MM.1S (cell line): ENCODE measurements at regions not wholly inside any gene's neighbourhood (a gene's known extent, or its start where the extent isn't known, plus 50 kb on each side); places are given as distances from the start of the nearest gene placed in this dataset.

Experiments
- CTCF ChIP-seq: fragments of 300-600 bp; sonication (generic); IDR thresholded peaks from 2 replicates; pipeline ENCODE4 v1.5.1; 2016; ENCODE audit warnings: antibody characterized with exemption, low read length, mixed read lengths
- EZH2 ChIP-seq: fragments of 300-600 bp; sonication (generic); optimal IDR thresholded peaks from 2 replicates; pipeline ENCODE3; 2017; ENCODE audit warnings: low read depth, mild to moderate bottlenecking, antibody characterized with exemption, low read length, mixed read lengths
- EZH2phosphoT487 ChIP-seq: fragments of 300-600 bp; sonication (generic); IDR thresholded peaks from 2 replicates; pipeline ENCODE4 v1.6.1; 2018; ENCODE audit warnings: antibody characterized with exemption, low read length

GRCh38 chr4:59369229-59369628, 1830.9 kb upstream of the ADGRL3 start:
- no peak for TF ChIP-seq CTCF
- TF ChIP-seq EZH2phosphoT487 = no peak
- no peak for TF ChIP-seq EZH2
